Neural crest cell (in vitro differentiated cells): ENCODE measurements at regions not wholly inside any gene's neighbourhood (a gene's known extent, or its start where the extent isn't known, plus 50 kb on each side); places are given as distances from the start of the nearest gene placed in this dataset.

ENCODE experiments used
- DNase-seq: peaks from one replicate; pipeline ENCODE4 v3.0.0; 2021; ENCODE audit warnings: low read depth, mixed read lengths, low spot score
- H3K27ac Mint-ChIP-seq: one replicate; pipeline ENCODE4 v1.8.0; 2021; ENCODE audit warnings: mild to moderate bottlenecking, mixed read lengths; ENCODE audit not compliant: unreplicated experiment
- H3K27me3 Mint-ChIP-seq: 2 replicates; pipeline ENCODE4 v1.8.0; 2021; ENCODE audit warnings: low read depth, mild to moderate bottlenecking, mixed read lengths
- H3K36me3 Mint-ChIP-seq: 2 replicates; pipeline ENCODE4 v1.8.0; 2021; ENCODE audit warnings: low read depth, mild to moderate bottlenecking, mixed read lengths
- H3K4me1 Mint-ChIP-seq: 2 replicates; pipeline ENCODE4 v1.8.0; 2021; ENCODE audit warnings: mixed read lengths
- H3K4me3 Mint-ChIP-seq: one replicate; pipeline ENCODE4 v1.8.0; 2021; ENCODE audit warnings: mild to moderate bottlenecking, mixed read lengths
- H3K9me3 Mint-ChIP-seq: 2 replicates; pipeline ENCODE4 v1.8.0; 2021; ENCODE audit warnings: mixed read lengths
- CTCF ChIP-seq: fragments of 200-600 bp; sonication (generic); conservative IDR thresholded peaks from 2 replicates; pipeline ENCODE4 v1.5.0; 2021; ENCODE audit warnings: antibody characterized with exemption, mild to moderate bottlenecking

DNA sequence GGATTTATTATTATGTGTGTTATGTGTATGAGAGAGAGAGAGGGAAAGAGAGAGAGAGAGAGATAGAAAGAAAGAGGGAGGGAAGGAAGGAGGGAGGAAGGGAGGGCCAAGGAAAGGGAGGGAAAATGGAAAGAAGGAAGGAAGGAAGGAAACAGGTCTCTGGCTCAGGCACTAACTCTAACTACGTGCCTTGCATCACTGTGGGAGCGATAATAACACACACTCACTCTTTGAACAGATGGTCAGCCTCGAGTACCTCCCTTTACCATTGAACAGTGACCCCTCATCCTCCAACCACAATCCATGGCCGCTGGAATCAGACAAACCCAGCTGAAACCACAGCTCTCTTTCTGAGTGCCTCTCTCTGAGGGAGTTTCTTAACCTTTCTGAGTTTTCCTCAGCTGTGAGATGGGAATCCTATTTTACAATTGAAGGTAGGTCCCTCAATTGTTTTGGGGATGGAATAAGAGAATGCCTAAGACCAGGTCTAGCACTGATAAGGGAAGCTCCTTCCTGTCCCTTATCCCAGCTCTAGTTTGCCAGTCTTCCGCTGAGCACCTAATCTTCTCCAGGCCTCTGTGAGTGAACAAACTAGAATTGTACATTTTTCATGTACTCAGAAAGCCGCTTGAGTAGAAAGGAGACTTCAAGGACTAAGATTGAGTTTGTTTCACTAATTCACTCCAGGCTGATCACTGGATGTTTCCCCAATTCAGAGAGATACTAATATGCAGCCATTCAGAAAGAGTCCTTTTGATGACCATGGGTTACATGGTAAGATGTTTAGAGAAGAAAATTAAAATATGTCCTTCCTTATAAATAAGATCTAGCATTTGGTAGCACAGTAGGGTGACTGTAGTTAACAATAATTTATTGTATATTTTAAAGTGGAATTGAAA is 62.8 kb downstream of the IRF2BP2 start:
- no peak for TF ChIP-seq CTCF
- Mint-ChIP-seq H3K4me3 (no peak overlapping the region), H3K36me3 (no peaks in the 10 kb centered on the region), H3K27ac (no peak overlapping the region), H3K27me3 (no peaks in the 10 kb centered on the region), H3K4me1 (peaks cover 41% of the 10 kb centered on the region), H3K9me3 (no peaks in the 10 kb centered on the region)
- no peak for DNase-seq

DNA sequence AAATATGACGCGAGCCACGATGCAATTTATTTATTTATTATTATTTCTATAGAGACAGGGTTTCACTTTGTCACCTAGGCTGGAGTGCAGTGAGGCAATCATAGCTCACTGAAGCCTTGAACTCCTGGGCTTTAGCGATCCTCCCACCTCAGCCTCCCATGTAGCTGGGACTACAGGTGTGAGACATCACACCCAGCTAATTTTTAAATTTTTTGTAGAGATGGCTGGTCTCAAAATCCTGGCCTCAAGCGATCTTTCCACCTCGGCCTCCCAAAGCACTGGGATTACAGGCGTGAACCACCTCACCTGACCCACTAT is 63.6 kb downstream of the IRF2BP2 start:
- Mint-ChIP-seq H3K4me1 (peaks cover 41% of the 10 kb centered on the region), H3K27me3 (no peaks in the 10 kb centered on the region), H3K4me3 (no peak overlapping the region), H3K36me3 (no peaks in the 10 kb centered on the region), H3K9me3 (no peaks in the 10 kb centered on the region), H3K27ac (no peak overlapping the region)
- no peak for TF ChIP-seq CTCF
- no peak for DNase-seq

DNA sequence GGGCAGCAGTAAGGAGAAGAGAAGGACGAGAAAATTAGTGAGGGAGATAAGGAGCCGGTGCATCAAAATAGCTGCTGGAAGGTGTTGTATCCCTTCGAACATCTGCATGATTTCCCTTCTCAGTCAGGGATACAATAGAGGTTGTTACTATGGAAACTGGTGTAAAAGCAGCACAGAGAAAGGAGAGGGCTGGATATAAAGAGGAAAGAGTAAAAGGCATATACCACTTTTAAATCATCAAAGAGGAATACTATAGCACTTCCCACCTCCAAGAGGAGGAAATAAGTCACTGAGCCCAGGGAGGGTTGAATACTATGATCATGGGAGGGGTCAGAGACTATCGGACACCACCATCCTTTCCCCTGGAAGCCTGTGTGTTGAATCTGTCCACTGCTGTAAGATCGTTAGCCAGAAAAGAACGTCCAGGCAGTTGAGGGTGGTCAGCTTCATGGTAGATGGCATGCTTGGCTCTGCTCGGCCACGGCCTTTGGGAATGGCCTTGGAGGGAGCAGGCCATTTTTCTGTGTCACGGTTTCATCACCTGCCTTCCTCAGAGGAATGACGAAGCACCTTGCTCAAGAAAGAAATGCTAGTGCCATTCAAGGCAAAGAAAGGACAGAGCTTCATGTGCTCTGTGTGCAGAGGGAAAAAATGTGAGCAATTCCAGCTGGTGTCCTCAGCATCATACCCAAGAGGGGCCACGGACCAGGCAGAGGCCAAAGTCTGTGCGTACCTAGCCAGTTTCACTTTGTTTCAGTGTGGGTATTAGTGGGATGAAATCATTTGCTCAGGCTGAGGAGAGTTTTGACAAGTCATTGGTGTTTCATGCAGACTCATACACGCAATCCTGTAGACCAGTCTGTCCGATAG is 64.2 kb downstream of the IRF2BP2 start:
- no peaks in the 10 kb centered on the region for H3K36me3 Mint-ChIP-seq
- peak overlapping the region; percentile 0 for H3K4me3 Mint-ChIP-seq
- no peaks in the 10 kb centered on the region for H3K9me3 Mint-ChIP-seq
- TF ChIP-seq CTCF, result no peak
- H3K27ac Mint-ChIP-seq, result peak overlapping the region; percentile 88
- H3K4me1 Mint-ChIP-seq, result peaks cover 37% of the 10 kb centered on the region
- no peak for DNase-seq
- H3K27me3 Mint-ChIP-seq, result no peaks in the 10 kb centered on the region

DNA sequence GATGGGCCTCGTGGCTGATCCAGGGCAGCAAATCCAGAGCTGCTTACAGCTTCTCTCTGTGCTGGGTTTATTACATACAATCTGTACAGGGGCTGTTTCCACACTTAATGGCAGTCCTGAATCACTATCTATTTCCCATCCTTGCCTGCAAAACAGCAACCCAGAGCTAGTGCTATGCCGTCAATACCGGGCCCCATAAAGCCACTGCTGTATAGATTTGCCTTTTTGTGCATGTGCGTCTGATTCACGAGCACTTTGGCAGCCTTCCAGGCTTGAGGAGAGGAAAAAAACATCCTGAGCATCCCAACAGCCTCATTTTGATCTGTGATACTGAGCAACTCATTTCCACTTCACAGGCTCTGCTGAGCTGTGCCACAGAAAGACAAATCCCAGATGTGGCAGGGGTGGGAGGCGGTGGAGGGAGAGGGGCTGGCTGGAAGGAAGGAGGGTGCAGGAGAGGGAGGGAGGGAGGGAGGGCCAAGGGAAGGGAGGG is 65.2 kb upstream of the TARBP1 start:
- DNase-seq, result no peak
- Mint-ChIP-seq H3K9me3 (no peaks in the 10 kb centered on the region), H3K27me3 (no peaks in the 10 kb centered on the region), H3K4me1 (peaks cover 43% of the 10 kb centered on the region), H3K36me3 (no peaks in the 10 kb centered on the region), H3K4me3 (no peak overlapping the region), H3K27ac (no peak overlapping the region)
- TF ChIP-seq CTCF, result no peak

GRCh38 chr1:234543442-234544086 is 64.6 kb upstream of the TARBP1 start:
- Mint-ChIP-seq H3K36me3 (no peaks in the 10 kb centered on the region), H3K9me3 (no peaks in the 10 kb centered on the region), H3K27ac (peak overlapping the region; percentile 85), H3K27me3 (no peaks in the 10 kb centered on the region), H3K4me3 (peak overlapping the region; percentile 16), H3K4me1 (peaks cover 46% of the 10 kb centered on the region)
- no peak for DNase-seq
- TF ChIP-seq CTCF, result peak; percentile 13
